Dedifferentiated amniotic fluid mesenchymal stem cell (primary cell): ENCODE measurements at regions not wholly inside any gene's neighbourhood (a gene's known extent, or its start where the extent isn't known, plus 50 kb on each side); places are given as distances from the start of the nearest gene placed in this dataset.

Experiments
- DNase-seq: peaks from one replicate; pipeline ENCODE4 v3.0.0-alpha.2; 2016; ENCODE audit errors: extremely low spot score

- DNase-seq: no peak
Measured at GRCh38 chr10:22766693-22767092, 52.3 kb upstream of the PIP4K2A start.

- no peak for DNase-seq
Measured at GRCh38 chr10:22765660-22766547, 51.5 kb upstream of the PIP4K2A start.

GRCh38 chr10:22764639-22765038, 50.3 kb upstream of the PIP4K2A start:
- no peak for DNase-seq
